NCI-H2029 treated with DMSO at 0.1 percent for 48 hours (cell line): ENCODE measurements at regions not wholly inside any gene's neighbourhood (a gene's known extent, or its start where the extent isn't known, plus 50 kb on each side); places are given as distances from the start of the nearest gene placed in this dataset.
"Not testable (repeated sequence)": the region's sequence is repeated elsewhere in the genome, so short reads cannot be mapped to it uniquely, and the experiment has no call there.

ENCODE experiments used
- DNase-seq: peaks from one replicate; lab custom pipeline; 2025; lab: John Stamatoyannopoulos, UW

DNA sequence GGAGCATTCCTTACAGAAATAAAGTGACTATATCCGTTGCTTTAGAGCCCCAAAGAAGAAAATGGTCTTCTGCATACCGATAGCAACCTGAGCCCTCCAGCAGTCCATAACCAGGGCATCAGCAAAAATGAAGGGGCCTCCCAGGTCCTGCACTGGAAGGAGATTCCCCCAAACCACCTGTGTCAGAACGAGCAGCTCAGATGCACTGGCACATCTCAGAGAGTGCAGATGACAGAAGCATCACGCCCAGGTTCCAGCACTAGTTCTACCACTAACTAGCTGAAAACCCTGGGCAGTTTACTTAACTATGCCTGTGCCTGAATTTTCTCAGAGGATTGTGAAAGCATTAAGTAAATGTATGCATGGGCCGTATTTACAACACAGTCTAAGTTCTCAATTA is 466.7 kb upstream of the MYT1L start:
- no peak for DNase-seq

DNA sequence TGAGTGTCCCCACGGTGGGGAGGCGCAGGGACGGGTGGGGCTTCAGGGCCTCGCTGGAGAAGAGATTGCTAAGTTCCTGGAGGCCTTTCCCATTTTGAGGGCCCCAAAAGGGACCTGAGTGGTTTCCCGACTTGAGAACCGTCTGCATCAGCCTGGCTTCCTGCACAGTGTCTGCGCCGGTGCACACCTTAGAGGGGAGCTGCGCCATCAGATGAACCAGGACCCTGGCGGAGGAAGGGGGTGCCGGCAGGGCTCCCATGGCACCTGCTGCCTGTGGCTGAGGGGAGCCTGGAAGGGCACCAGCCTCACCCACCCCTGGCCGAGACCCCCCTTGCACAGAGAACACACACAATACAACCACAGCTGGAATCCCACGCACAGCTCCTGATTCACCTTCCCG is 465.1 kb upstream of the MYT1L start:
- DNase-seq, result no peak

DNA sequence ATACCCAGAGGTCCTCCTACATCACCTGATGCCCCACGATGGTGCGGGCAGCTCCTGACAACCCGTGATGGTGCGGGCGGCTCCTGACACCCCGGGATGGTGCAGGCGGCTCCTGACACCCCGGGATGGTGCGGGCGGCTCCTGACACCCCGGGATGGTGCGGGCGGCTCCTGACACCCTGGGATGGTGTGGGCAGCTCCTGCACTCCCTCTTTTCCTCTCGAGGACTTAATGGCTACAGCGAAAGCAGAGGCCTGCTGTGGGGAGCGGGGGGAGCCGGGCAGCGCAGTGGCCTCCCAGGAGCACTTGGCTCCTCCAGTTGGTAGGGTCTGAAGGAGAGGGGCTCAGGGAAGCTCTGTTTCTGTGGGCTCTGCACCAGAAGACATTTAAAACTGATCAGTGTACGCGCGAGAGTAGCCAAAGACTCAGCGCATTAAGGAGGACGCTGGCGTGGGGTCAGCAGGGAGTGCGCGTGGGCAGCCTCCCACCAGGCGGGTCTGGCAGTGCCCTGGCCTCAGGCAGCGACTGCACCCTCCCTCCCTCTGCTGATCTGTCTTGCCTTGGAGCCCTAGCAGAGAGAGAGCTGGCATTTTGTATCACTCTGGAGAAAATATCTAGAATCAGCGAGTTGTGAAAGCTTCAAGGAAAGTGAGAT is 464.5 kb upstream of the MYT1L start:
- DNase-seq, result no peak

DNA sequence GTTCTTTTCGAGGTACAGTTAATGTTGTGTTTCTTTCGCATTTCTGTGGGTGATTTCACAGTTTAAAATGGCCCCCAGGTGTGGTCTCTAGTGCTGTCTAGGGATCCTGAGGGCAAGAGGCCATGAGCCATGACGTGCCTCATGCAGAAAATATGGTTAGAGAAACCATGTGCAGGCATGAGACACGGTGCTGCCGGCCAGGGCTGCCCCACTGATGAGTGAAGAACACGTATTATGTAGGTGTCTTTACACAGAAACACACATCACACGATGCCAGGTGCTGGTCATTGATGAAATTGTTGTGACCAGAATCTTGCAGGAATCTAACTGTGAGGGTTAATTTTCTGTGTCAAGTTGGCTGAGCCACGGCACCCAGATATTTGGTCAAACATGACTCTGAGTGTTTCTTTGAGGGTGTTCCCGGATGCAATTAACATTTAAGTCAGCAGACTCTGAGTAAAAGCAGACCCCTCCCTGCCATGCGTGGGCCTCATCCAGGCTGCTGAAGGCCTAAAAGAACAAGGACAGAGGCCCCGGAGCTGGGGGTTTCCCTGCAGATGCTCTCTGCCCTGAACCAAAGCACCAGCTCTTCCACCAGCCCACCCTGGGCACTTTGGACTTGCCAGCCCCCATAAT is 463.0 kb upstream of the MYT1L start:
- DNase-seq, result no peak

DNA sequence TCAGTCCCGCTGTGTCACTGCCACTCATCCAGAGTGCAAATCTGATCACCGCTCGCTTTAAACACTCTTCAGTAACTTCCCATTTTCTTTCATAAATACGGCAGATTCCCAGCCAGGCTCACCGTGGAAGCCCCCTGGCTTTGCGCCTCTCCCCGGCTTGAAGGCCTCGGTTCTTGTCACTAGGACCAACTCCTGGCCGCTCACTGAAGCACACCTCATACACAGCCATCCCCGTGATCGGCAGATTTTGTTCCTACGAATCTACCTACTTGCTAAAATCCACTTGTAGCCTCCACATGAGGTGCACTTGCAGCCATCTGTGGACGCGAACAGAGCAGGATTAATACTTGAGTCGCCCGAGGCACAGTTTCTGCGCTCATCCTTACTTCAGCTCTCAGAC is 462.4 kb upstream of the MYT1L start:
- DNase-seq, result no peak

DNA sequence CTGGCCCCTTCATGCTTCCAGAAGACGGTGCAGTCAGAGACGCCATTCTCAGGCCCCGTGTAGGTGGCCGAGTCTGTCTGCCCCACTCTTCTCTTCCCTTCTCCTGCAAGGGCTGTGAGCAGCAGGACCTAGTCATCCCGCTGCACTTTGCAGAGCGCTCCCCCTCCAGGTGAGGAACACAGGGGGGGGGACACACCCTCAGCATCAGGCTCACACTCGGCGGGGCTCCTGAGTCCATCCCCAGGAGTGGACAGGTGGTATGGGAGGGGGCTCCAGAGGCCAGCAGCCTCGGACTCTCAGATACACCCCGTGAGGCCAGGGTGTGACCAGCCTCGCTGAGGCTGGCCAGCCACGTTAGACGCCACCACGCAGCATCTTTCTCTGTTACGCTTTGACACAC is 460.5 kb upstream of the MYT1L start:
- DNase-seq, result no peak

DNA sequence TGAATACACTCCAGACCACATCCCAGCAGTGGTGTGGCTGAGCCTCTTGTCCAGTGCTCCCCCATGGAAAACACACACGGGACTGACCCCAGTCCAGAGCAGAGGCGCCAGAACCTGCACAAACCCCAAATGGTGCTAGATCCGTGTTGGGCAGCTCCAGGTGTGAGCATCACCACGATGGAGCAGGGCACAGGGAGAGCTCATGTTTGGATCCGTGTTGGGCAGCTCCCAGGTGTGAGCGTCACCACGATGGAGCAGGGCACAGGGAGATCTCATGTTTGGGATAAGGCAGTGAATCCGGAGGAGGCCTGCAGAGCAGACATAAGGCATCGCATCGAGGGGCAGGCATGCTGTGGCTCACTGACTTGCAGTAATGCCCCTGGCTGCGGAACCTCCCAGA is 460.0 kb upstream of the MYT1L start:
- DNase-seq, result no peak

DNA sequence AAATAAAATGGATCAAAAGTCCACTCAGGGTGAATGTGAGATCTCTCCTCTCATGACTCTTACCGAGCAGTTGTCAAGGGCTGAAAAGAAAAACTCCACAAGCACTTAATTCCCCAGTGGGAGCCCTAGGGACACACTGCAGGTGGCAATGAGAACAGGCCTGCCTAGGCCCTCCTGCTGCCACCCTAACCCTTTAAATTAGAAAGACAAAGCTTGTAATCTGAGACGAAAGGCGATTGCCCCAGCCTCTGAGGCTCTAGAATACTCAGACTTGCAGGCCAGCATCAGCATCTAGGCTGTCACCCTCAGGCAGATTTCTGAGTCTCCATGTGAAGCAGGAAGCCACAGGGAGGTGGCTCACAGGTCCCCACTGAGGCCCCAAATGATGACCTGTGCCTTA is 457.0 kb upstream of the MYT1L start:
- DNase-seq, result peak; percentile 32

DNA sequence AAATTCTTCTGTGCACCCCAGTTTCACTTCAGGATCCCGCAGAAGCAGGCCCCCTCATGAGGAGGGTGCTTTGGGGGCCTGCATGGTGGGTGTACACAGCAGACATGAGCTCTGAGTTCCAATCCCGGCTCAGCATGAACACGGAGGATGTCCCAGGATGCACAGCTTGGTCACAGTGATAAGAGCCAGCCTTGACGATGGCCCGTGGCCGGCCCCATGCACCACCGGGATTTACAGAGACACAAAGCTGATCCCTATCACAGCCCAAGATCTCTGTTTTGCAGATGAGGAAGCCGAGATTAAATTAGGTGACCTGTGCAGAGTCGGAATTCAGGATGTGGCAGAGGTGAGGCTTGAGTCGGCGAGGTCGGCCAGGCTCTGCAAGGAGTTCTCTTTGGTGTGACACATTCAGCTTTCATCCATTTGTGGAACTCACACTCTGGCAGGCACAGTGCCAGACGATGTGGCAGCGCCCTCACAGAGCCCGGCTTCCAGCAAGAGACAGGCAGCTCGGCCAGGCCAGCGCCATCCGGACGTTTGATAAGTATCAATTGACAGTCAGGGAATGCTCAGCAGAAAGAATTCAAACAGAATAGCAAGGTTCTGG is 456.3 kb upstream of the MYT1L start:
- DNase-seq, result peak; percentile 32

DNA sequence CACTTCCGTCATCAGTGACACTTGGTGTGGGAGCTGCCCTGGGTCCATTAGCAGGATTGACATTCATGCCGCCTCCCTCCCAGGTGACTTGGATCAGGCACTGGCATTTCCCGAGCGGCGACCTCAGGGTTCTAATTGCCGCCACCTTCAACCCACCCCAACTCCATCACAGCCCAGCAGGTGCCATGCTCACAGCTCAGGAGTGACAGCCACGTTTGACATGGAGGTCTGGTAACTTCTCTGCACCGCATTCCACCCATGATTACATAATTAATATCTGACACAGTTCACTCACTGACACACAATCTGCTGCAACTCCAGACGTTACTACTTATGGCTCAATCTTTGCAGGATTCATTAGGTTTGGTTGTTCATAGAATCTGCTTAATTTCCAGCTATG is 450.9 kb upstream of the MYT1L start:
- DNase-seq, result no peak

DNA sequence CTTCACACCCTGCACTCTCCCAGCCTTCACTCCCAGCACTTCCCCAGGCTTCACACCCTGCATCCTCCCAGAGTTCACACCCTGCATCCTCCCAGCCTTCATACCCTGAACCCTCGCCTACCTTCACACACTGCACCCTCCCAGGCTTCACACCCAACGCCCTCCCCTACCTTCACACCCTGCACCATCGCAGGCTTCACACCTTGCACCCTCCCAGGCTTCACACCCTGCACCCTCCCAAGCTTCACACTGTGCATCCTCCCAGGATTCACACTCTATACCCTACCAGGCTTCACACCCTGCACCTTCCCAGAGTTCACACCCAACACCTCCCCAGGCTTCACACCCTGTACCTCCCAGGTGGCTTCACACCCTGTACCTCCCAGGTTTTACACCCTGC is 448.7 kb upstream of the MYT1L start:
- no peak for DNase-seq

DNA sequence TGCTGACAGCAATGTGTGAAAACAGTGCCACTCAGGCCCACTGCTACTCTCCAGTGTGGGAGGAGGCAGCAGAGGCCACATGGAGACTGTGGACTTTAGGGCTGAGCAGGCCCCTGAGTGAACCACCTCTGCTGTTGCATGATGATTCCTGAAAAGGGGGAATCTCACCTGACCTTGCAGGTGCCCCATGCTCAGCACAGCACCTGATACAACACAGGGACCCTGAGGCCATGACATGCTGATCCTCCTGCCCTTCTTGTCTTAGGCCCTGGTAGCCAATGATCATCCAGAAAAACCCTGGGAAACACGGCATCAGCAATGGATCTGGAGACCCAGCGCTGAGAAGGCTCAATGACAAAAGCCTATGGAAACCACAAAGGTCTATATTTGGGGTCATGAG is 446.8 kb upstream of the MYT1L start:
- DNase-seq, result no peak

DNA sequence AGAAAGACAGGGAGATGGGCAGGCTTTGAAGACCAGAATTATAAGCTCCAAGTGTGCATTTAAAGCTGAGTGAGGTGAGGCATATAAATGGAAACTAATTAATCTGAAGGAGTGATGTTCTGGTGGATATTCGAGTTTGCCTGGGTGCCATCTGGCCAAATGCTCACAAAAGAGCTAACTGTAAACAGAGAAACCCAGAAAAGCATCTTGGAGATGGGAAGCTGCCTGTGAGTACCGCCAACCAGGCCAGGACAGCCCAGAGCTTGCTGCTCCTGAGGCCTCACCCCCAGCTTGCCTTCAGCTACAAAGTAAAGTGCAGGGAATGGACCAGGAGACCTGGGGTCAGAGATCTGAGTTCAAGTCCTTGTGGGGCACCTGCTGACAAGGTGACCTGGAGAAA is 446.1 kb upstream of the MYT1L start:
- DNase-seq, result no peak

DNA sequence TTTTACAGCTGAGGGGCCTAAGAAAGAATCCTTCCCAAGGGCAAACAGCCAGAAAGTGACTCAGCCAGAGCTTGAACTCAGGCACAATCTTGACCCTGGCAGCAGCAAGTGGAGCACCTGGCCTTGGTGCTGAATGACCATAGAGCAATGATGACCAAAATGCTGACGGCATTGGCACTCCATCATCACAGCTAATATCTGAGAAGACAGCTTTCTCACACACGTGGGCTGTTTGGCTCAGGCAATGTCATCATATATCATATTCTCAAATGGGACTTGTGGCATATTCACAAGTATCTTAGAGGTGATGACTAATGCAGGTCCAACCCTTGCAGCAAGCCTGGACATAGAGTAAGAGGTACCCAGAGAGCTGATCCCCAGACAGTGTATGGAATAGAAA is 443.9 kb upstream of the MYT1L start:
- DNase-seq, result no peak

DNA sequence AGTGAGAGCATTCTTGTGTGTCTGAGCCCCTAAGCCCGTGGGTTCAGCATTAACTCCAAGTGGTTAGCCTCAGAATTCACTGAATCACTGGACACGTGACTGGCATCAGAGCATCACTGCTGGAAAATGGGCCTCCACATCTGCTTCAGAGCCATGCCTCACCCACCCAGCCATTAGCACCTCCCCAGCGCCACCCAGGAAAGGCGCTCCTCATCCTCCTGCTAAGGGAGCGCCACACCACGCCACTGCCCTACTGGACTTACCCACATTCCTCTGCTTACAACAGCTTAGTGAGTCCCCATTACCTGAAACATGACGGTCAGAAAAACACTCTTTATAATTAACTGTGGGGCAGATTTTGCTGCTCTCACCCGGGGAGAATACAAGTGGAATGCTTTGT is 442.6 kb upstream of the MYT1L start:
- DNase-seq, result no peak

DNA sequence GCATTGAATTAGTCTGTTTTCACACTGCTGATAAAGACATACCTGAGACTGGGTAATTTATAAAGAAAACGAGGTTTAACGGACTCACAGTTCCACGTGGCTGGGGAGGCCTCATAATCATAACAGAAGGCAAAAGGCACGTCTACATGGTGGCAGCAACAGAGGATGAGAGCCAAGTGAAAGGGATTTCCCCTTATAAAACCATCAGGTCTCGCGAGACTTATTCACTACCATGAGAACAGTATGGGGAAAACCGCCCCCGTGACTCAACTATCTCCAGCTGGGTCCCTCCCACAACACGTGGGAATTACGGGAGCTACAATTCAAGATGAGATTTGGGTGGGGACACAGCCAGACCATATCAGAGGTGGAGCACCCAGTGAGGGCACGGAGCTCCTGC is 442.0 kb upstream of the MYT1L start:
- not testable (repeated sequence) for DNase-seq

DNA sequence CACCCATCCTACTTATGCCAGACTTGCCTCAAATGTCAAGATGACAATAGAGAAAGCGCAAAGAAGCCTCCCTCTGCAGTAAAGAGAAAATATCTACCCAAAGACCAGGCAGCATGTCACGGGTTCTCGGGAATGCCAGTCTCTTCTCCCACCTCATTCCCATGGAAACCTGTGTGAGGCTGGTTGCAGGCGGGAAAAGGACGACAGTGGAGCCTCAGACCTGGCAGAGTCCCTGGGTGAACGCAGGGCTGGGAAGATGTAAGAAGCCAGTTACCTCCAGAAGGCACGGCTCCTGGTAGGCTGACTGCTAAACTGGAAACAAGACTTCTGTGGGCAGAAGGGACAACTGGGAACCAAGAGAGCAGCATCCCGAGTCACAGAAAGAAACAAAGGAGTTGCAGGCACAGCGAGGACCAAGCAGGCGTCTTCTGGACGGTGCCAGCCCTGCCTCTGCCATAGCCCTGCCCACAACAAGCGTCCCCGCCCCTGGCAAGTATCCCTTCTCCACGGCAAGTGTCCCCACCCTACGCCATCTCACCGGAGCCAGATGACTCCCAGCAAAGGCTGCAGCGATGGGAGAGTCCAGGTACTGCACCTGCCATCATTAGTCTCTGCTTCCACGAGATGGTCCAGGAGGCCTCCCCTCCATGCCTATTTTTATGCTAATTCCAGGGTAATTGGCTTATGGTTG is 440.8 kb upstream of the MYT1L start:
- DNase-seq, result no peak

DNA sequence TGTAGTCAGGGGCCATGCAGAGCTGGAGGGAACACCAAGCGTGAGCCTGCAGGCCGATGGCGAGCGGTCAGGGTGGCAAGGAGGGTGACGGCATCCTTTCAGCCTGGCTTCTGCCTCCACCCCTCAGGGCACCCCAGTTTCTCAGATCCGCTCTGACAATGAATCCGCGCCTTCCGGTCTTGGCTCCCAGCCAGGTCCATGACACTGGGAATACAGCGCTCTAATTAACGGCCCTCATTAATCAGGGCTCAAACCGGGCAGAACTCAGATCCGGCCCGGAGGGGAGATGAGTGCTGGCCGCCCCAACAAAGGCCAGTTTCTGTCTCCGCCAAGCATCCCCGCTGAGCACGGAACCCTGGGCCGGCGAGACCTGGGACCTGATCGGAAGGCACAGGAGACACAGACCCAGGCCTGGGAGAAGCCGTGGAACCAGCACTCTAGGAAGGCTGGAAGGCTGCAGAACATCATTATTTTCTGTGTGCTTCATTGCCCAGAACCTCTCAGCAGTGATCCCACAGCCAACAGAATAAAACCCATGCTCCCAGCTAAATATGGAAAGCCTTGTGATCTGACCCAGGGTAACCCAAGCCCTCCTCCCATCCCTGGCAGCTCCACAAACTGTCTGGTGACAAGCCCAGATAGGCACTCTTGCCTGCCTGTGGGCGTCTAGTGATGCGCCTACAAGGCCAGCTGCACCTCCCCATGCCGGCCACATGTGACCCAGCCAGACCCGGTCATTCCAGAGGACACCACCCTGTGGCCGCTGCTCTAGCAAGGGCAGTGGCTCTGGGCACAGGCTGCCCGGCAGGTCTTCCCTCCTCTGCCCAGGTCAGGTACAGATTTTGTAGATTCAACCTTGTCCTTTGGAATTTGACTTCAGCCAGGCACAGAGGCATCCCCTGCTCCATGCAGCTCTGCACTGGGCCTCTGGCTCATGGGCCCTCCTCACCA is 438.7 kb upstream of the MYT1L start:
- DNase-seq, result no peak

DNA sequence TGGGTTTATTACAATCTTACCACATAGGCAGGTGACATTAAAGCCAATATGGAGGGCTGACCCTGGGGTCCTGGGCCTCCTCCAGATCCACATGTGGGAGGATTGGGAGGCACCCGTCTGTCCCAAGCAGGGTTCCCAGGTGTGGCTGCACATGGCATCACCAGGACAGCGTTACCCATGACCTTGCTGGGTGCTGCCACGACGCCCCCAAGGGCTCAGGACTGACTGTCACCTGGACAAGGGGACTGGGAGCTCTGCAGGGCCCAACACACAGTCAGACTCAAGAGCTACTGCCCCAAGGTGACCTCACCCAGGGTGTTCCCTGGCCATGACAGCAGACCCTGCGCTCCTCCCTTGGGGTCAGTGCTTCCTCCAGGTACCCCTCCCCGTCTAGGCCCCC is 437.4 kb upstream of the MYT1L start:
- DNase-seq, result no peak

DNA sequence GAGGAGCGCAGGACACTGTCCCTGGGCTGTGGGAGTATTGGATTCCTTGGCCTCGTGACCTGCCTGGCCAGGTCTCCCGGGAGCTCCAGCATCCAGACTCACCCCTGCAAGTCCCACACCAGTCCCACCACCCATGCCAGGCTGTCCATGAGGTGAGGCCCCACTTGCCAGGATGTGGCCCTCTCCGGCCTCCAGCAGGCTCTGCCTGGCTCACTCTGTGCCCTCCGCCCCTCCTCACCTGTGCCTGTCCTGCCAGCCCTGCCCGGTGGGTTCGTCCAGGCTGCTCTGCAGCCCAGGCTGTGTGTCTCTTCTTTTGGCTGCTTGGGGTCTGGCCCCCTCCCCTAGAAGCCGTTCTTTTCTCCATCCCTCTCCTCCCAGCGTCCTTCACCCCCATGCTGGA is 436.8 kb upstream of the MYT1L start:
- no peak for DNase-seq

DNA sequence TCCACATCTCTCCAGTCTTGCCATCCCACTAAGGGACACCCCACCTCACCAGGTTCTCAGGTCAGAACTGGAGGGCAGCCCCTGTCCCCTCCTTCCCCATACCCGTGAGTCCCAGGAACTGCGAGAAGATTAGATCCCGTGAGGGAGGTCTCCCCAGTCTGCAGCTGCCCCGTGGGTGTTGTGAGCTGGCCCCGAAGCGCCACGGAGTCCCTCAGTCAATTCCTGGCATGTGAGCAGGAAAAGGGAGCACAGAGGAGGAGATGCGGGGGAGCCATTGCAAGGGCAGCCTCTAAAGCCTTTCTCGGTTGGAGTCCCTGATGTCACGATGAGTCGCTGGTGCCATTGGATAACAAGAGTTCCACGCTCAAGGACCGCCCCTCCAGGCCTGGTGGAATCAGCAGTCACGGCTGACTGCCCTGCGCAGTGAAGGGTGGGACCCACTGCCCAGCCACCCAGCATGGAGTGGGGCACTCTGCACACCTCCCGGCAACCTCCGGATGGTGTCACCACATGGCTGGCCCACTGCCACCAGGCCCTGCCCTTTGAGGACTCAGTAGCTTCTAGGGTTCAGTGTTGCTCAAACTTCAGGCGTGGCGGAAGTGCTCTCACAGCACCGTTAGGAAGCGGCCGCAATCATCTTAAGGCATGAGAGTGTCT is 434.9 kb upstream of the MYT1L start:
- DNase-seq, result no peak
